HCT116 (cell line): ENCODE measurements at regions not wholly inside any gene's neighbourhood (a gene's known extent, or its start where the extent isn't known, plus 50 kb on each side); places are given as distances from the start of the nearest gene placed in this dataset.

Experiments
- ATAC-seq: fragments of 200-7000 bp; cut with Tn5 transposase; 2 replicates; pipeline ENCODE4 v1.9.1; 2020; ENCODE audit warnings: mild to moderate bottlenecking, moderate library complexity
- BruUV-seq: library from RNA; stranded (reverse); fragments of 400-500 nt; replicated peaks from 2 replicates; lab custom pipeline; 2021; lab: Mats Ljungman, UMichigan
- CTCF ChIA-PET: fragments of 300-600 bp; sonication (Branson Sonifier 250); formaldehyde crosslinking; loops from one replicate; lab custom pipeline; 2021; ENCODE audit warnings: antibody characterized with exemption; lab: Charles Lee
- POLR2A ChIA-PET: fragments of 300-600, 350-600 bp; sonication (Branson Sonifier 250); formaldehyde crosslinking; loops from one replicate; lab custom pipeline; 2021; ENCODE audit warnings: antibody characterized with exemption; lab: Charles Lee
- RAD21 ChIA-PET, 2 experiments: fragments of 300-600 bp; sonication (Branson Sonifier 250); formaldehyde crosslinking; loops; one replicate each; lab custom pipeline; 2023; ENCODE audit warnings: low total read pairs in 2 of 2; ENCODE audit not compliant: uncharacterized antibody in 2 of 2, unreplicated experiment in 2 of 2, low non-redundant PET in 1 of 2; lab: Charles Lee
- DNase-seq: peaks from one replicate; pipeline ENCODE4 v3.0.0-alpha.2; 2010; ENCODE audit warnings: low read depth, low spot score
- H2AFZ ChIP-seq: fragments of 200-600 bp; shearing (Covaris generic), sonication (generic); 2 replicates; pipeline ENCODE4 v1.6.1; 2017; ENCODE audit warnings: low read depth, mixed run types, mixed read lengths, antibody characterized with exemption, low read length; ENCODE audit not compliant: poor library complexity, severe bottlenecking
- H3K27ac ChIP-seq: 2 replicates; pipeline ENCODE4 v1.5.1; 2012; ENCODE audit warnings: low read depth, low read length
- H3K27me3 ChIP-seq: fragments of 200-600 bp; sonication (generic); 2 replicates; pipeline ENCODE4 v1.6.1; 2016; ENCODE audit warnings: mixed run types, low read length, mixed read lengths; ENCODE audit not compliant: insufficient read depth
- H3K36me3 ChIP-seq, 2 experiments: fragments of 200-500 bp in 1 of 2; fragments of 200-600 bp in 1 of 2; sonication (Bioruptor generic) in 1 of 2; sonication (generic) in 1 of 2; 2 replicates each; pipeline versions ENCODE4 v1.5.1 to v1.6.1; 2014 to 2016; ENCODE audit warnings: low read length in 2 of 2, inconsistent platforms in 1 of 2, mixed read lengths in 1 of 2, mixed run types in 1 of 2; ENCODE audit not compliant: insufficient read depth in 2 of 2, control insufficient read depth in 1 of 2
- H3K4me1 ChIP-seq, 2 experiments: fragments of 200-600 bp in 1 of 2; sonication (generic) in 1 of 2; 2 replicates each; pipeline versions ENCODE4 v1.5.1 to v1.6.1; 2012 to 2017; ENCODE audit warnings: low read length in 2 of 2, inconsistent platforms in 1 of 2, mild to moderate bottlenecking in 1 of 2, mixed read lengths in 1 of 2, mixed run types in 1 of 2, moderate library complexity in 1 of 2; ENCODE audit not compliant: insufficient read depth in 2 of 2, control insufficient read depth in 1 of 2
- H3K4me2 ChIP-seq: fragments of 200-600 bp; sonication (generic); 2 replicates; pipeline ENCODE4 v1.6.1; 2017; ENCODE audit warnings: mixed run types, low read length, mixed read lengths
- H3K4me3 ChIP-seq, 2 experiments: fragments of 200-600 bp in 1 of 2; sonication (generic) in 1 of 2; replicated peaks in 1 of 2; 2 replicates each; pipeline ENCODE4 v1.5.1; 2011 to 2016; ENCODE audit warnings: low read length in 2 of 2, control low read depth in 1 of 2, low read depth in 1 of 2, mild to moderate bottlenecking in 1 of 2, mixed read lengths in 1 of 2, mixed run types in 1 of 2
- H3K79me2 ChIP-seq: fragments of 200-600 bp; sonication (generic); 2 replicates; pipeline ENCODE4 v1.6.1; 2017; ENCODE audit warnings: mild to moderate bottlenecking, mixed run types, low read length, moderate library complexity, mixed read lengths; ENCODE audit not compliant: insufficient read depth
- H3K9ac ChIP-seq: fragments of 200-600 bp; sonication (generic); 2 replicates; pipeline ENCODE4 v1.6.1; 2016; ENCODE audit warnings: low read length, mixed read lengths
- H3K9me2 ChIP-seq: fragments of 200-600 bp; sonication (generic), shearing (Covaris generic); 2 replicates; pipeline ENCODE4 v1.6.1; 2017; ENCODE audit warnings: mixed run types, mild to moderate bottlenecking, moderate library complexity; ENCODE audit not compliant: insufficient read depth
- H3K9me3 ChIP-seq, 2 experiments: fragments of 200-500 bp in 1 of 2; fragments of 200-600 bp in 1 of 2; sonication (Bioruptor generic) in 1 of 2; sonication (generic) in 1 of 2; 2 replicates each; pipeline ENCODE4 v1.6.1; 2014 to 2017; ENCODE audit warnings: low read length in 2 of 2, mixed read lengths in 2 of 2, inconsistent platforms in 1 of 2, low read depth in 1 of 2, mild to moderate bottlenecking in 1 of 2, mixed run types in 1 of 2, moderate library complexity in 1 of 2; ENCODE audit not compliant: control insufficient read depth in 1 of 2, insufficient read depth in 1 of 2
- H4K20me1 ChIP-seq: fragments of 200-600 bp; sonication (generic), shearing (Covaris generic); 2 replicates; pipeline ENCODE4 v1.6.1; 2017; ENCODE audit warnings: mixed run types, mild to moderate bottlenecking, moderate library complexity; ENCODE audit not compliant: insufficient read depth
- CBX3 ChIP-seq: IDR thresholded peaks from 2 replicates; pipeline ENCODE4 v1.6.1; 2012; ENCODE audit warnings: low read depth
- ELF1 ChIP-seq: IDR thresholded peaks from 2 replicates; pipeline ENCODE4 v1.6.1; 2012; ENCODE audit warnings: low read depth, borderline replicate concordance
- EZH2 ChIP-seq: fragments of 200-600 bp; sonication (generic); IDR thresholded peaks from 2 replicates; pipeline ENCODE4 v1.6.1; 2017; ENCODE audit warnings: antibody characterized with exemption, mixed run types
- EZH2phosphoT487 ChIP-seq: fragments of 200-600 bp; IDR thresholded peaks from 2 replicates; pipeline ENCODE4 v1.6.1; 2018; ENCODE audit warnings: antibody characterized with exemption, borderline replicate concordance
- FOSL1 ChIP-seq: IDR thresholded peaks from 2 replicates; pipeline ENCODE4 v1.6.1; 2012; ENCODE audit warnings: low read depth
- POLR2AphosphoS5 ChIP-seq: IDR thresholded peaks from 2 replicates; pipeline ENCODE4 v1.6.1; 2011; ENCODE audit warnings: mild to moderate bottlenecking, low read depth, low read length, moderate library complexity
- RAD21 ChIP-seq: IDR thresholded peaks from 2 replicates; pipeline ENCODE4 v1.6.1; 2012; ENCODE audit warnings: low read depth, mild to moderate bottlenecking
- SP1 ChIP-seq: IDR thresholded peaks from 2 replicates; pipeline ENCODE4 v1.6.1; 2012; ENCODE audit warnings: low read depth
- SRF ChIP-seq: IDR thresholded peaks from 2 replicates; pipeline ENCODE4 v1.6.1; 2012; ENCODE audit warnings: low read depth
- ZFX ChIP-seq: fragments of 450-650 bp; IDR thresholded peaks from 2 replicates; pipeline ENCODE4 v1.6.1; 2017
- ZNF274 ChIP-seq: fragments of 200-500 bp; sonication (Bioruptor generic); IDR thresholded peaks from 2 replicates; pipeline ENCODE4 v1.6.1; 2014; ENCODE audit warnings: mild to moderate bottlenecking, low read depth, low read length, inconsistent platforms
- intact Hi-C: fragments of 100-400 bp; cut with micrococcal nuclease; formaldehyde crosslinking; loops from 2 replicates; pipeline ENCODE4 v1.10.0; 2022
- TF ChIP-seq, protein P1 (sequence below): IDR thresholded peaks from 2 replicates; pipeline ENCODE4 v1.6.1; 2011; ENCODE audit warnings: mild to moderate bottlenecking, low read length, moderate library complexity; ENCODE audit not compliant: insufficient replicate concordance; ENCODE audit errors: extremely low read depth

DNA sequence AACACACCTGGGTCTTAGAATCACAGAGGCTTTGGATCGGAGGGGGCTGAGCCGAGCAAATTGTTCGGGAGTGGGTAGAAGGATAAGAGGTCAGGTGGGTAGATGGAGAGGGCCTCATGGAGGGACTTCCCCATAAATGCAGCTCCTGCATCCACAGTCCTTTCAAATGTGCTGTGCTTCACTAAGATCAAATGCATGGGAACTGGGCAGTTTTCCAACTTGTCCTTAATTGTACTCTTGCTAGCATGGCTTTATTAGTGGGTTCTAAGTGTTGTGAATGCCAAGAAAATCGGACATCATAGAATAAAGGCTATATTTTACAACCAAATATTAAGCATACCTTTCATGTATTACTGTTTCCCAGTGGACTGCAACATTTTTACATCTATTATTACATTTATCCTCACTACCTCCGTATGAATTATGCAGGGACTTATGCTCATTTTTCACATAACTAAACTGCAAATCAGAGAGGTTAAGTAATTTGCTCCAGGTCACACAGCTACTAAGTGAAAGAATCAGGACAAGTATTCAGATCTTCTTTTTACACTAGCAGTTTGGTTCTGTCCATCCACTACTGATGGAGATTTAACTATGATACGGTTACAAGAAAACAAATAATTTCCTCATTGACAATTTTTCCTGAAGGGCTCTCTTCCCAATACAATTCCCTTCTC lies 174.5 kb upstream of the RUNX1 start (continued):
- TF ChIP-seq CBX3 (no peak), RAD21 (no peak), ZFX (no peak), FOSL1 (no peak), EZH2phosphoT487 (no peak), POLR2AphosphoS5 (no peak), SRF (no peak), ZNF274 (no peak)
- TF ChIP-seq, protein P1, sequence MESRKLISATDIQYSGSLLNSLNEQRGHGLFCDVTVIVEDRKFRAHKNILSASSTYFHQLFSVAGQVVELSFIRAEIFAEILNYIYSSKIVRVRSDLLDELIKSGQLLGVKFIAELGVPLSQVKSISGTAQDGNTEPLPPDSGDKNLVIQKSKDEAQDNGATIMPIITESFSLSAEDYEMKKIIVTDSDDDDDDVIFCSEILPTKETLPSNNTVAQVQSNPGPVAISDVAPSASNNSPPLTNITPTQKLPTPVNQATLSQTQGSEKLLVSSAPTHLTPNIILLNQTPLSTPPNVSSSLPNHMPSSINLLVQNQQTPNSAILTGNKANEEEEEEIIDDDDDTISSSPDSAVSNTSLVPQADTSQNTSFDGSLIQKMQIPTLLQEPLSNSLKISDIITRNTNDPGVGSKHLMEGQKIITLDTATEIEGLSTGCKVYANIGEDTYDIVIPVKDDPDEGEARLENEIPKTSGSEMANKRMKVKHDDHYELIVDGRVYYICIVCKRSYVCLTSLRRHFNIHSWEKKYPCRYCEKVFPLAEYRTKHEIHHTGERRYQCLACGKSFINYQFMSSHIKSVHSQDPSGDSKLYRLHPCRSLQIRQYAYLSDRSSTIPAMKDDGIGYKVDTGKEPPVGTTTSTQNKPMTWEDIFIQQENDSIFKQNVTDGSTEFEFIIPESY = no peak
- TF ChIP-seq, all 23 proteins: peak for 0

DNA sequence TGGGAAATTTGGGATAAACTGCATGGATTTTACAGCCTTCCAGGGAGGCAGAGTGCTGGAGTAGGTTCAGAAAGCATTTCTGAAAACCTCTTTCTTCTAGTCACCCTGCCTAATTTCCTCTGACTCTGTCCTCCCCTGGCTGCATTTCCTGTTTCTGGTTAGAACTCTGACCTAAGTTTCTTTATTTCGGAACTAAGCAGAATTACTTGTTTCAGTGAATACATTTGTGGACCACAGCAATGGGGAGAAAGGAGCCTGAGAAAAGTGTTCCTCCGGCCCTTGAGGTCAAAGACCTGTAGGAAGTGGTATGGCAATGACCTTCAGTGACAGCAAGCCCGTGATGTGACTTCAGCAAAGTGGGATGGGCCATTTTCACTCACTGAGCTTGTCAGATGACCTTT lies 173.4 kb upstream of the RUNX1 start:
- Histone ChIP-seq H3K9ac (no peak overlapping the region), H2AFZ (no peak overlapping the region), H3K27me3 (no peaks in the 10 kb centered on the region), H3K9me3 (no peaks in the 10 kb centered on the region), H3K27ac (no peak overlapping the region), H3K79me2 (no peaks in the 10 kb centered on the region), H3K4me1 (peaks cover 43 to 58% of the 10 kb centered on the region in 2 experiments), H3K36me3 (no peaks in the 10 kb centered on the region), H3K4me3 (no peak overlapping the region), H4K20me1 (no peaks in the 10 kb centered on the region), H3K4me2 (no peak overlapping the region), H3K9me2 (no peaks in the 10 kb centered on the region)
- DNase-seq (no peak), ATAC-seq (no peak)
- ChIA-PET CTCF (no interaction called here), POLR2A (interaction anchor here (2.0 kb wide), 1 partner anchor 11 kb away, joined by 4 read pairs; no protein-coding TSS in a partner anchor), RAD21 (no interaction called here)
- TF ChIP-seq ELF1 = no peak
- no peak for TF ChIP-seq RAD21
- no peak for TF ChIP-seq EZH2
- no peak for TF ChIP-seq SP1
- no TSS peak for BruUV-seq
- intact Hi-C loops = no loop called here
